ENCODE measurements at regions not wholly inside any gene's neighbourhood (a gene's known extent, or its start where the extent isn't known, plus 50 kb on each side); places are given as distances from the start of the nearest gene placed in this dataset.

GRCh38 chrX:66889418-66889817 is 250.5 kb upstream of the EDA2R start:
- no peak overlapping the region for H3K27ac Mint-ChIP-seq
- TF ChIP-seq CTCF (IDR thresholded peaks at IDR 0.05) = no peak
- no peaks in the 10 kb centered on the region for H3K27me3 Mint-ChIP-seq
- no peak for ATAC-seq (ENCODE audit: low read depth)
- ChIA-PET CTCF (no interaction called here), POLR2A (no interaction called here)
- H3K9me3 Mint-ChIP-seq = peaks cover 2% of the 10 kb centered on the region
- no peaks in the 10 kb centered on the region for H3K36me3 Mint-ChIP-seq (ENCODE audit: low read depth)
- H3K4me3 Mint-ChIP-seq = no peak overlapping the region
- intact Hi-C loops (cut with micrococcal nuclease) = no loop called here
- DNase-seq = no peak
- H3K4me1 Mint-ChIP-seq = no peaks in the 10 kb centered on the region

GRCh38 chrX:66882101-66882500 is 243.2 kb upstream of the EDA2R start:
- intact Hi-C loops (cut with micrococcal nuclease) = no loop called here
- Mint-ChIP-seq H3K27ac (no peak overlapping the region), H3K4me1 (no peaks in the 10 kb centered on the region), H3K27me3 (no peaks in the 10 kb centered on the region), H3K4me3 (no peak overlapping the region), H3K9me3 (peaks cover 2% of the 10 kb centered on the region), H3K36me3 (ENCODE audit: low read depth) (no peaks in the 10 kb centered on the region)
- POLR2A ChIA-PET = no interaction called here
- no peak for TF ChIP-seq CTCF (IDR thresholded peaks at IDR 0.05)
- DNase-seq (no peak), ATAC-seq (ENCODE audit: low read depth) (no peak)
- CTCF ChIA-PET = no interaction called here

- intact Hi-C loops (cut with micrococcal nuclease) = no loop called here
- Mint-ChIP-seq H3K36me3 (ENCODE audit: low read depth) (no peaks in the 10 kb centered on the region), H3K4me3 (no peak overlapping the region), H3K27ac (no peak overlapping the region), H3K9me3 (no peaks in the 10 kb centered on the region), H3K4me1 (no peaks in the 10 kb centered on the region), H3K27me3 (no peaks in the 10 kb centered on the region)
- ATAC-seq (ENCODE audit: low read depth) (no peak), DNase-seq (no peak)
- CTCF ChIA-PET = no interaction called here
- TF ChIP-seq CTCF (IDR thresholded peaks at IDR 0.05) = no peak
- POLR2A ChIA-PET = no interaction called here
Measured at GRCh38 chrX:66876776-66877175, 237.9 kb upstream of the EDA2R start.

GRCh38 chrX:66872771-66873170 is 233.9 kb upstream of the EDA2R start:
- no peak overlapping the region for H3K4me3 Mint-ChIP-seq
- no peak overlapping the region for H3K27ac Mint-ChIP-seq
- no peaks in the 10 kb centered on the region for H3K27me3 Mint-ChIP-seq
- no peaks in the 10 kb centered on the region for H3K4me1 Mint-ChIP-seq
- DNase-seq = no peak
- no peak for TF ChIP-seq CTCF (IDR thresholded peaks at IDR 0.05)
- no peaks in the 10 kb centered on the region for H3K36me3 Mint-ChIP-seq (ENCODE audit: low read depth)
- no peak for ATAC-seq (ENCODE audit: low read depth)
- no peaks in the 10 kb centered on the region for H3K9me3 Mint-ChIP-seq
- POLR2A ChIA-PET = no interaction called here
- CTCF ChIA-PET = no interaction called here
- intact Hi-C loops (cut with micrococcal nuclease) = no loop called here

- DNase-seq (no peak), ATAC-seq (ENCODE audit: low read depth) (no peak)
- Mint-ChIP-seq H3K4me1 (no peaks in the 10 kb centered on the region), H3K27me3 (no peaks in the 10 kb centered on the region), H3K27ac (no peak overlapping the region), H3K9me3 (peaks cover 7% of the 10 kb centered on the region), H3K36me3 (ENCODE audit: low read depth) (no peaks in the 10 kb centered on the region), H3K4me3 (no peak overlapping the region)
- intact Hi-C loops (cut with micrococcal nuclease) = no loop called here
- ChIA-PET CTCF (no interaction called here), POLR2A (no interaction called here)
- no peak for TF ChIP-seq CTCF (IDR thresholded peaks at IDR 0.05)
Measured at GRCh38 chrX:66863721-66864120, 224.8 kb upstream of the EDA2R start.
